SU-DHL-6 (cell line): ENCODE measurements at regions not wholly inside any gene's neighbourhood (a gene's known extent, or its start where the extent isn't known, plus 50 kb on each side); places are given as distances from the start of the nearest gene placed in this dataset.

Source experiments
- H2AFZ ChIP-seq: fragments of 200-600 bp; sonication (generic); 2 replicates; pipeline ENCODE4 v1.6.1; 2014; ENCODE audit warnings: low read depth, mild to moderate bottlenecking, moderate library complexity, mixed read lengths, antibody characterized with exemption, low read length; ENCODE audit not compliant: severe bottlenecking
- H3F3A ChIP-seq: fragments of 200-600 bp; shearing (Covaris generic); 2 replicates; pipeline ENCODE4 v1.6.0; 2016; ENCODE audit warnings: antibody characterized with exemption, mild to moderate bottlenecking; ENCODE audit not compliant: insufficient read depth
- H3K27ac ChIP-seq: fragments of 200-600 bp; sonication (generic); 2 replicates; pipeline ENCODE4 v1.5.1; 2016; ENCODE audit warnings: low read depth, mild to moderate bottlenecking, low read length, moderate library complexity, mixed read lengths
- H3K27me3 ChIP-seq: fragments of 200-600 bp; sonication (generic), shearing (Covaris generic); 2 replicates; pipeline ENCODE4 v1.6.0; 2014; ENCODE audit warnings: mild to moderate bottlenecking, low read length
- H3K36me3 ChIP-seq: fragments of 200-600 bp; sonication (generic); 2 replicates; pipeline ENCODE4 v1.6.1; 2014; ENCODE audit warnings: mild to moderate bottlenecking, low read length, mixed read lengths
- H3K4me2 ChIP-seq: fragments of 300-600, 200-600 bp; shearing (Covaris generic), sonication (generic); 2 replicates; pipeline ENCODE4 v1.6.0; 2014; ENCODE audit warnings: low read length, low read depth, mild to moderate bottlenecking; ENCODE audit not compliant: poor library complexity, severe bottlenecking
- H3K4me3 ChIP-seq: fragments of 200-600 bp; sonication (generic); 2 replicates; pipeline ENCODE4 v1.5.1; 2014; ENCODE audit warnings: antibody characterized with exemption, low read length, mild to moderate bottlenecking, mixed read lengths; ENCODE audit not compliant: insufficient read depth, poor library complexity, severe bottlenecking
- H3K79me2 ChIP-seq: fragments of 200-600 bp; sonication (generic); 2 replicates; pipeline ENCODE4 v1.6.1; 2014; ENCODE audit warnings: mild to moderate bottlenecking, low read length, moderate library complexity; ENCODE audit not compliant: insufficient read depth
- H3K9ac ChIP-seq: fragments of 200-600 bp; sonication (generic); 2 replicates; pipeline ENCODE4 v1.7.0; 2014; ENCODE audit warnings: mild to moderate bottlenecking, low read length
- H3K9me2 ChIP-seq: fragments of 200-600 bp; sonication (generic); replicated peaks from 2 replicates; pipeline ENCODE4 v1.6.1; 2014; ENCODE audit warnings: low read length; ENCODE audit not compliant: insufficient read depth
- H3K9me3 ChIP-seq: fragments of 200-600 bp; sonication (generic); 2 replicates; pipeline ENCODE4 v1.6.1; 2014; ENCODE audit warnings: low read length, mixed read lengths; ENCODE audit not compliant: insufficient read depth
- H4K20me1 ChIP-seq: fragments of 200-600 bp; sonication (generic); 2 replicates; pipeline ENCODE4 v1.6.1; 2014; ENCODE audit warnings: low read depth, mild to moderate bottlenecking, antibody characterized with exemption, low read length, moderate library complexity, mixed read lengths
- EZH2phosphoT487 ChIP-seq: fragments of 200-600 bp; sonication (generic), shearing (Covaris generic); conservative IDR thresholded peaks from 2 replicates; pipeline ENCODE4 v1.6.1; 2018; ENCODE audit warnings: mild to moderate bottlenecking, antibody characterized with exemption, low read length, moderate library complexity, mixed read lengths
- TF ChIP-seq, protein P1 (sequence below): fragments of 200-600 bp; sonication (generic); IDR thresholded peaks from one replicate; pipeline ENCODE4 v1.5.1; 2017; ENCODE audit warnings: antibody characterized with exemption, mild to moderate bottlenecking, low read length, moderate library complexity; ENCODE audit not compliant: insufficient read depth, poor library complexity, severe bottlenecking

DNA sequence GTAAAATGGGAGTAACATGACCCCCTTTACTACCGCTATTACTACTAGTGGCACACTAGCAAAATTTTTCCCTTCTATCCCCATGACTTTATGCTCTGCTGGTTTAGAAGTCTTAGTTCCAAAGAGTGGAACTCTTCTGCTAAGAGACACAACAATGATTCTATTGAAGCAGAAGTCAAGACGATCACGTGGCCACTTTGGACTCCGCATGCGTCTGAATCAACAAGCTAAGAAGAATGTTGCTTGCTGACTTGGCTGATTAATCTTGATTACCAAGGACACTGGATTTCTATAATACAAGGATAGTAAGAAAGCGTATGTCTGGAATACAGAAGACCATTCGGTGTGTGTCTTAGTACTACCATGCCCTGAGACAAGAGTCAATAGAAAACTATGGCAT, 244.7 kb upstream of the BTBD3 start:
- Histone ChIP-seq H3K27ac (no peak overlapping the region), H3K4me2 (no peak overlapping the region), H3K79me2 (no peaks in the 10 kb centered on the region), H3K9me2 (no peaks in the 10 kb centered on the region), H2AFZ (no peak overlapping the region), H3K36me3 (no peaks in the 10 kb centered on the region), H3K9ac (no peak overlapping the region), H3F3A (no peaks in the 10 kb centered on the region), H3K4me3 (no peak overlapping the region), H4K20me1 (no peaks in the 10 kb centered on the region), H3K27me3 (no peaks in the 10 kb centered on the region), H3K9me3 (no peaks in the 10 kb centered on the region)
- TF ChIP-seq, protein P1, sequence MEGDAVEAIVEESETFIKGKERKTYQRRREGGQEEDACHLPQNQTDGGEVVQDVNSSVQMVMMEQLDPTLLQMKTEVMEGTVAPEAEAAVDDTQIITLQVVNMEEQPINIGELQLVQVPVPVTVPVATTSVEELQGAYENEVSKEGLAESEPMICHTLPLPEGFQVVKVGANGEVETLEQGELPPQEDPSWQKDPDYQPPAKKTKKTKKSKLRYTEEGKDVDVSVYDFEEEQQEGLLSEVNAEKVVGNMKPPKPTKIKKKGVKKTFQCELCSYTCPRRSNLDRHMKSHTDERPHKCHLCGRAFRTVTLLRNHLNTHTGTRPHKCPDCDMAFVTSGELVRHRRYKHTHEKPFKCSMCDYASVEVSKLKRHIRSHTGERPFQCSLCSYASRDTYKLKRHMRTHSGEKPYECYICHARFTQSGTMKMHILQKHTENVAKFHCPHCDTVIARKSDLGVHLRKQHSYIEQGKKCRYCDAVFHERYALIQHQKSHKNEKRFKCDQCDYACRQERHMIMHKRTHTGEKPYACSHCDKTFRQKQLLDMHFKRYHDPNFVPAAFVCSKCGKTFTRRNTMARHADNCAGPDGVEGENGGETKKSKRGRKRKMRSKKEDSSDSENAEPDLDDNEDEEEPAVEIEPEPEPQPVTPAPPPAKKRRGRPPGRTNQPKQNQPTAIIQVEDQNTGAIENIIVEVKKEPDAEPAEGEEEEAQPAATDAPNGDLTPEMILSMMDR: no peak
- no peak for TF ChIP-seq EZH2phosphoT487

DNA sequence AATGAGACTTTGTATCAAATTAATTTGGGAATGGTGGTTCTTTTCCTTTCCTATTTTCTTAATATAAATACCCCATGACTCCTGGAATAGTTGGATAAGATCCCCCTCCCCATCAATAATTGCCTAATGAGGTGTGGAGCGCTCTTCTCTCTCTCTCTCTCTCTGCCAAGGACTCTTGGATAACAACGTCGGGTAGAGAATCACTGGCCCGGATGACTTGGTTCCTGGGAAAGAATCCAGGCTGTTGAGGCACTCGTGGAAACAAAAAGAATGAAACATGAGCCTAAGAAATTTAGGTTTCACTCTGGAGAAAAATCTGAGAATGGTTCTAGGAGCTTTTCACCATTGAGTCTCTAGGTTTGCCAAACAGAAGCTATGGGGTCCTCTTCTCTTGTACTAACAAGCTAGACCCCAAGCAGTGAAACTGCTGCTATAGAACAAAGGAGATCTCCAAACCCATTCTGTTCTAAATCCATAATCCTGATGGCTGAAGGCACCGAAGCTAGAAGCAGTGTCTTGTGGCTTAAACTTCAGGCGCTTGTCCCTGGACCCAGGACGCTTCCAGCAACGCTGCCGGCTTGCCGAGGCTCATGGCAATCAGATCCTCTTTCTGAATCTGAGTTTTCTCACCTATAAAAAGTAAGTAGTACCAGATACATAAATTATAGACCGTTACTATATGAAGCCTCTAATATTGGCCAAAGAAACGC, 241.6 kb upstream of the BTBD3 start:
- Histone ChIP-seq H4K20me1 (no peaks in the 10 kb centered on the region), H3K9me3 (no peaks in the 10 kb centered on the region), H3K4me3 (no peak overlapping the region), H3K36me3 (no peaks in the 10 kb centered on the region), H3K9ac (no peak overlapping the region), H2AFZ (no peak overlapping the region), H3K9me2 (no peaks in the 10 kb centered on the region), H3K79me2 (no peaks in the 10 kb centered on the region), H3F3A (no peaks in the 10 kb centered on the region), H3K4me2 (no peak overlapping the region), H3K27me3 (no peaks in the 10 kb centered on the region), H3K27ac (no peak overlapping the region)
- TF ChIP-seq, protein P1: no peak
- TF ChIP-seq EZH2phosphoT487: no peak

DNA sequence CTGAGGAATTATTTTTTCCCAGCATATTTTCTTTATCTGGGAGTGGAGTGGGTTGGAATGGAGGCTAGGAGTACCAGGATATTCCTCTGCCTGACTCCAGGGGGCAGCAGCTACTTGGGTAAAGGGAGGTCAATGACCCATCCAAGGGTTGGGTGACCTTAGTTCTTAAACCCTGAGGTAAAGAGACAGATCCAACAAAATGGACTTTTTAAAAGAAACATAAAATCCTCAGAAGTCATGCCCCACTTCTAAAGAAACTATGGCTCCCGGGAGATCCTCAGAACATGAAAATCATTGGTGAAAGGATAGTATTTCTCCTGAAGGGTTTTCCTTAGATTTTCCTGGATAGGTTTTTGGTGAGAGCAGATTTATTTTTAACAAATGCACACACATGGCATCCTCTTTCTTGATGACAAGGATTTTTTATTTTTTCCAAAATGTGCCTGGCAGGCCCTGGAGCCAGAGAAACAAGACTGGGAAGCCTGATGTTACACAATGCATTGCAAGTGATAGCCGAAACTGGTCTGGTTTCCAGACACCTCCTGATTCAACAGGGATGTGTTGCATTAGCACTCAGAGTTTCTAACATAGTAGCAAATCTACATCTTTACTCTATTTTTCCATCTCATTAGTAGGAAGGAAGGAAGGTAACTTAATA, 240.9 kb upstream of the BTBD3 start:
- H3K79me2 ChIP-seq: no peaks in the 10 kb centered on the region
- H3K27me3 ChIP-seq: no peaks in the 10 kb centered on the region
- no peaks in the 10 kb centered on the region for H3K9me3 ChIP-seq
- no peaks in the 10 kb centered on the region for H3F3A ChIP-seq
- no peak overlapping the region for H3K27ac ChIP-seq
- TF ChIP-seq EZH2phosphoT487: no peak
- TF ChIP-seq, protein P1: peak; percentile 15
- H3K4me3 ChIP-seq: no peak overlapping the region
- H2AFZ ChIP-seq: no peak overlapping the region
- H3K4me2 ChIP-seq: no peak overlapping the region
- H3K9me2 ChIP-seq: no peaks in the 10 kb centered on the region
- H3K36me3 ChIP-seq: no peaks in the 10 kb centered on the region
- H3K9ac ChIP-seq: no peak overlapping the region
- no peaks in the 10 kb centered on the region for H4K20me1 ChIP-seq
